H9 (cell line): ENCODE measurements at regions not wholly inside any gene's neighbourhood (a gene's known extent, or its start where the extent isn't known, plus 50 kb on each side); places are given as distances from the start of the nearest gene placed in this dataset.

Experiments
- DNase-seq: peaks from one replicate; pipeline ENCODE4 v3.0.0-alpha.2; 2017
- H2AFZ ChIP-seq: one replicate; pipeline ENCODE4 v1.6.1; 2013; ENCODE audit warnings: mild to moderate bottlenecking, low read length, control low read depth, moderate library complexity
- H2AK5ac ChIP-seq: 2 replicates; pipeline ENCODE4 v1.6.1; 2013; ENCODE audit warnings: low read length, control low read depth, mixed read lengths; ENCODE audit not compliant: insufficient read length
- H2BK120ac ChIP-seq: one replicate; pipeline ENCODE4 v1.6.1; 2013; ENCODE audit warnings: low read depth, mild to moderate bottlenecking, low read length, control low read depth, inconsistent platforms; ENCODE audit not compliant: poor library complexity, severe bottlenecking
- H2BK12ac ChIP-seq: 2 replicates; pipeline ENCODE4 v1.6.1; 2013; ENCODE audit warnings: low read length, control low read depth, mixed read lengths, low read depth; ENCODE audit not compliant: insufficient read length
- H2BK15ac ChIP-seq: 2 replicates; pipeline ENCODE4 v1.6.1; 2013; ENCODE audit warnings: low read depth, low read length, control low read depth
- H2BK20ac ChIP-seq: one replicate; pipeline ENCODE4 v1.6.1; 2013; ENCODE audit warnings: low read depth, mild to moderate bottlenecking, low read length, control low read depth, inconsistent platforms; ENCODE audit not compliant: poor library complexity, severe bottlenecking
- H2BK5ac ChIP-seq: 2 replicates; pipeline ENCODE4 v1.6.1; 2013; ENCODE audit warnings: low read length, control low read depth, mixed read lengths; ENCODE audit not compliant: insufficient read length
- H3K14ac ChIP-seq: 2 replicates; pipeline ENCODE4 v1.6.1; 2013; ENCODE audit warnings: low read length, control low read depth; ENCODE audit not compliant: insufficient read depth
- H3K18ac ChIP-seq: 2 replicates; pipeline ENCODE4 v1.6.1; 2013; ENCODE audit warnings: low read depth, mild to moderate bottlenecking, mixed read lengths, low read length, control low read depth; ENCODE audit not compliant: insufficient read length
- H3K23ac ChIP-seq: 2 replicates; pipeline ENCODE4 v1.6.1; 2013; ENCODE audit warnings: low read length, control low read depth, mixed read lengths, low read depth; ENCODE audit not compliant: insufficient read length
- H3K23me2 ChIP-seq: 2 replicates; pipeline ENCODE4 v1.6.1; 2013; ENCODE audit warnings: low read depth, mild to moderate bottlenecking, mixed read lengths, low read length, control low read depth; ENCODE audit not compliant: insufficient read length, poor library complexity, severe bottlenecking
- H3K27ac ChIP-seq: 2 replicates; pipeline ENCODE4 v1.5.1; 2013; ENCODE audit warnings: low read length, control low read depth, mixed read lengths, low read depth; ENCODE audit not compliant: insufficient read length
- H3K27me3 ChIP-seq: 2 replicates; pipeline ENCODE4 v1.6.1; 2013; ENCODE audit warnings: low read length, control low read depth, inconsistent platforms; ENCODE audit not compliant: insufficient read depth
- H3K4ac ChIP-seq: 2 replicates; pipeline ENCODE4 v1.6.1; 2013; ENCODE audit warnings: low read depth, mild to moderate bottlenecking, control low read depth, inconsistent platforms, low read length, moderate library complexity
- H3K4me1 ChIP-seq: 2 replicates; pipeline ENCODE4 v1.6.1; 2013; ENCODE audit warnings: low read length, control low read depth, inconsistent platforms; ENCODE audit not compliant: insufficient read depth
- H3K4me2 ChIP-seq: 2 replicates; pipeline ENCODE4 v1.6.1; 2013; ENCODE audit warnings: low read length, control low read depth, mixed read lengths; ENCODE audit not compliant: insufficient read length, insufficient read depth
- H3K56ac ChIP-seq: 2 replicates; pipeline ENCODE4 v1.6.1; 2013; ENCODE audit warnings: low read depth, mild to moderate bottlenecking, mixed read lengths, low read length, control low read depth; ENCODE audit not compliant: insufficient read length
- H3K79me1 ChIP-seq: 2 replicates; pipeline ENCODE4 v1.6.1; 2013; ENCODE audit warnings: low read depth, mild to moderate bottlenecking, moderate library complexity, low read length, control low read depth, inconsistent platforms; ENCODE audit not compliant: insufficient read depth, poor library complexity, severe bottlenecking
- H3K79me2 ChIP-seq: 2 replicates; pipeline ENCODE4 v1.6.1; 2013; ENCODE audit warnings: low read length, control low read depth, inconsistent platforms; ENCODE audit not compliant: insufficient read depth
- H3K9ac ChIP-seq: 2 replicates; pipeline ENCODE4 v1.6.1; 2013; ENCODE audit warnings: low read length, control low read depth, mixed read lengths; ENCODE audit not compliant: insufficient read length; ENCODE audit errors: extremely low read depth
- H3K9me3 ChIP-seq: one replicate; pipeline ENCODE4 v1.6.1; 2013; ENCODE audit warnings: low read depth, low read length, inconsistent platforms; ENCODE audit not compliant: control insufficient read depth
- H3T11ph ChIP-seq: one replicate; pipeline ENCODE4 v1.6.1; 2013; ENCODE audit warnings: mild to moderate bottlenecking, low read length, control low read depth, inconsistent platforms
- H4K20me1 ChIP-seq: one replicate; pipeline ENCODE4 v1.6.1; 2013; ENCODE audit not compliant: control insufficient read depth, insufficient read length, insufficient read depth
- H4K5ac ChIP-seq: 2 replicates; pipeline ENCODE4 v1.6.1; 2013; ENCODE audit warnings: low read depth, mild to moderate bottlenecking, mixed read lengths, low read length, control low read depth; ENCODE audit not compliant: insufficient read length
- H4K8ac ChIP-seq: replicated peaks from 2 replicates; pipeline ENCODE4 v1.6.1; 2013; ENCODE audit warnings: low read length, control low read depth, mixed read lengths, low read depth; ENCODE audit not compliant: insufficient read length
- H4K91ac ChIP-seq: 2 replicates; pipeline ENCODE4 v1.6.1; 2013; ENCODE audit warnings: low read depth, mild to moderate bottlenecking, moderate library complexity, mixed read lengths, low read length, control low read depth; ENCODE audit not compliant: insufficient read length
- H3K27ac Mint-ChIP-seq, 3 experiments: 2 replicates in 2 of 3; 3 replicates in 1 of 3; pipeline ENCODE4 v1.8.0; 2020 to 2021; ENCODE audit warnings: mixed read lengths in 3 of 3, mild to moderate bottlenecking in 1 of 3, moderate library complexity in 1 of 3
- H3K27me3 Mint-ChIP-seq: 2 replicates; pipeline ENCODE4 v1.8.0; 2021; ENCODE audit warnings: low read depth, mild to moderate bottlenecking, moderate library complexity, mixed read lengths
- H3K36me3 Mint-ChIP-seq, 3 experiments: 2 replicates in 2 of 3; 3 replicates in 1 of 3; pipeline ENCODE4 v1.8.0; 2020 to 2021; ENCODE audit warnings: low read depth in 3 of 3, mixed read lengths in 3 of 3; ENCODE audit not compliant: insufficient read depth in 1 of 3
- H3K4me1 Mint-ChIP-seq, 2 experiments: 2 replicates each; pipeline ENCODE4 v1.8.0; 2020; ENCODE audit warnings: mixed read lengths in 2 of 2
- H3K4me3 Mint-ChIP-seq, 2 experiments: 2 replicates in 1 of 2; 3 replicates in 1 of 2; pipeline ENCODE4 v1.8.0; 2020 to 2021; ENCODE audit warnings: mild to moderate bottlenecking in 2 of 2, mixed read lengths in 2 of 2, moderate library complexity in 1 of 2
- H3K9me3 Mint-ChIP-seq, 2 experiments: 2 replicates in 1 of 2; 3 replicates in 1 of 2; pipeline ENCODE4 v1.8.0; 2020; ENCODE audit warnings: mild to moderate bottlenecking in 2 of 2, mixed read lengths in 2 of 2, moderate library complexity in 1 of 2
- CTCF ChIP-seq: fragments of 200-600 bp; sonication (generic); conservative IDR thresholded peaks from 3 replicates; pipeline ENCODE4 v1.8.0; 2021; ENCODE audit warnings: antibody characterized with exemption, mild to moderate bottlenecking
- WGBS: extraction: QIAGEN DNeasy Blood & Tissue Kit; methylation state at CpG from one replicate; pipeline ENCODE4 v1.1.7; 2013; ENCODE audit warnings: missing lambda C conversion rate, low lambda C conversion rate, mixed read lengths; ENCODE audit not compliant: insufficient read length; ENCODE audit errors: extremely low coverage; 5-methylcytosine and 5-hydroxymethylcytosine counted together

GRCh38 chr6:104411302-104411701 is 448.4 kb downstream of the HACE1 start:
- H3K23me2 ChIP-seq, result no peaks in the 10 kb centered on the region
- no peak overlapping the region for H2AFZ ChIP-seq
- Mint-ChIP-seq H3K27ac (no peak overlapping the region), H3K27me3 (no peaks in the 10 kb centered on the region), H3K4me3 (no peak overlapping the region), H3K4me1 (peaks cover 18 to 19% of the 10 kb centered on the region in 2 experiments), H3K36me3 (no peaks in the 10 kb centered on the region; a peak in 1 of 7 replicates), H3K9me3 (no peaks in the 10 kb centered on the region)
- no peaks in the 10 kb centered on the region for H4K20me1 ChIP-seq
- no peak overlapping the region for H4K91ac ChIP-seq
- H3K4me2 ChIP-seq, result no peak overlapping the region
- H3K4me1 ChIP-seq, result no peaks in the 10 kb centered on the region
- H3K4ac ChIP-seq, result no peak overlapping the region
- H3K9ac ChIP-seq, result no peak overlapping the region
- no peaks in the 10 kb centered on the region for H3K79me2 ChIP-seq
- no peak overlapping the region for H3K23ac ChIP-seq
- no peak overlapping the region for H3K18ac ChIP-seq
- H3K56ac ChIP-seq, result no peak overlapping the region
- H2BK20ac ChIP-seq, result no peak overlapping the region
- no peak overlapping the region for H3K14ac ChIP-seq
- H3K9me3 ChIP-seq, result no peaks in the 10 kb centered on the region
- no peak overlapping the region for H4K5ac ChIP-seq
- no peak overlapping the region for H2AK5ac ChIP-seq
- no peak overlapping the region for H2BK120ac ChIP-seq
- H3K27ac ChIP-seq, result no peak overlapping the region
- WGBS, result no CpG with 5 or more reads among the region's 6 CpGs
- no peak overlapping the region for H2BK5ac ChIP-seq
- no peaks in the 10 kb centered on the region for H3K79me1 ChIP-seq
- no peak overlapping the region for H4K8ac ChIP-seq
- TF ChIP-seq CTCF, result no peak
- H2BK12ac ChIP-seq, result no peak overlapping the region
- H2BK15ac ChIP-seq, result no peak overlapping the region
- H3T11ph ChIP-seq, result no peak overlapping the region
- no peak for DNase-seq
- H3K27me3 ChIP-seq, result no peaks in the 10 kb centered on the region
